ENCODE measurements at regions not wholly inside any gene's neighbourhood (a gene's known extent, or its start where the extent isn't known, plus 50 kb on each side); places are given as distances from the start of the nearest gene placed in this dataset.
A peak's percentile ranks its signal among the peaks of the same experiment; 100 is the strongest.

- H3K27ac Mint-ChIP-seq: peak overlapping the region; percentile 19
- H3K4me1 Mint-ChIP-seq (ENCODE audit: unreplicated experiment): peaks cover 19% of the 10 kb centered on the region
Measured at GRCh38 chr3:109922856-109923255, 585.5 kb upstream of the DPPA4 start.

GRCh38 chr3:109923431-109923830, 586.1 kb upstream of the DPPA4 start:
- Mint-ChIP-seq H3K4me3 (no peak overlapping the region), H3K27ac (no peak overlapping the region), H3K4me1 (ENCODE audit: unreplicated experiment) (peaks cover 19% of the 10 kb centered on the region), H3K27me3 (no peaks in the 10 kb centered on the region), H3K36me3 (no peaks in the 10 kb centered on the region), H3K9me3 (no peaks in the 10 kb centered on the region)
- no peak for DNase-seq (ENCODE audit: extremely low spot score, unreplicated experiment)
- TF ChIP-seq CTCF (conservative IDR thresholded peaks at IDR 0.05): no peak

More at GRCh38 chr3:109922856-109923255, 585.5 kb upstream of the DPPA4 start:
- no peak for DNase-seq (ENCODE audit: extremely low spot score, unreplicated experiment)
- Mint-ChIP-seq H3K4me3 (no peak overlapping the region), H3K9me3 (no peaks in the 10 kb centered on the region), H3K27me3 (no peaks in the 10 kb centered on the region), H3K36me3 (no peaks in the 10 kb centered on the region)
- no peak for TF ChIP-seq CTCF (conservative IDR thresholded peaks at IDR 0.05)

- Mint-ChIP-seq H3K36me3 (no peaks in the 10 kb centered on the region), H3K4me1 (ENCODE audit: unreplicated experiment) (peaks cover 19% of the 10 kb centered on the region)
Measured at GRCh38 chr3:109924196-109924595, 586.9 kb upstream of the DPPA4 start.

GRCh38 chr3:109926376-109926775, 589.0 kb upstream of the DPPA4 start:
- Mint-ChIP-seq H3K36me3 (no peaks in the 10 kb centered on the region), H3K27ac (no peak overlapping the region), H3K9me3 (no peaks in the 10 kb centered on the region), H3K4me3 (no peak overlapping the region), H3K27me3 (no peaks in the 10 kb centered on the region), H3K4me1 (ENCODE audit: unreplicated experiment) (peaks cover 18% of the 10 kb centered on the region)
- DNase-seq (ENCODE audit: extremely low spot score, unreplicated experiment): no peak
- no peak for TF ChIP-seq CTCF (conservative IDR thresholded peaks at IDR 0.05)

More at GRCh38 chr3:109924196-109924595, 586.9 kb upstream of the DPPA4 start:
- Mint-ChIP-seq H3K27ac (no peak overlapping the region), H3K9me3 (no peaks in the 10 kb centered on the region), H3K27me3 (no peaks in the 10 kb centered on the region), H3K4me3 (no peak overlapping the region)
- no peak for DNase-seq (ENCODE audit: extremely low spot score, unreplicated experiment)
- TF ChIP-seq CTCF (conservative IDR thresholded peaks at IDR 0.05): no peak

- H3K9me3 Mint-ChIP-seq: no peaks in the 10 kb centered on the region
- no peaks in the 10 kb centered on the region for H3K27me3 Mint-ChIP-seq
- H3K27ac Mint-ChIP-seq: peak overlapping the region; percentile 37
- TF ChIP-seq CTCF (conservative IDR thresholded peaks at IDR 0.05): no peak
- H3K4me1 Mint-ChIP-seq (ENCODE audit: unreplicated experiment): peaks cover 13% of the 10 kb centered on the region
- DNase-seq (ENCODE audit: extremely low spot score, unreplicated experiment): no peak
- H3K4me3 Mint-ChIP-seq: no peak overlapping the region
- H3K36me3 Mint-ChIP-seq: no peaks in the 10 kb centered on the region
Measured at GRCh38 chr3:109927161-109927560, 589.8 kb upstream of the DPPA4 start.

- no peak for DNase-seq (ENCODE audit: extremely low spot score, unreplicated experiment)
- H3K27ac Mint-ChIP-seq: peak overlapping the region; percentile 37
- no peaks in the 10 kb centered on the region for H3K27me3 Mint-ChIP-seq
- no peak for TF ChIP-seq CTCF (conservative IDR thresholded peaks at IDR 0.05)
- peaks cover 8% of the 10 kb centered on the region for H3K4me1 Mint-ChIP-seq (ENCODE audit: unreplicated experiment)
- H3K4me3 Mint-ChIP-seq: no peak overlapping the region
- no peaks in the 10 kb centered on the region for H3K9me3 Mint-ChIP-seq
- no peaks in the 10 kb centered on the region for H3K36me3 Mint-ChIP-seq
Measured at GRCh38 chr3:109927726-109928125, 590.4 kb upstream of the DPPA4 start.
